Right atrium auricular region (tissue), 2 donors: ENCODE measurements at regions not wholly inside any gene's neighbourhood (a gene's known extent, or its start where the extent isn't known, plus 50 kb on each side); places are given as distances from the start of the nearest gene placed in this dataset.
"Not testable (repeated sequence)": the region's sequence is repeated elsewhere in the genome, so short reads cannot be mapped to it uniquely, and the experiment has no call there.

Experiments
- DNase-seq: peaks from one replicate; pipeline ENCODE4 v3.0.0-alpha.2; 2019; ENCODE audit warnings: low spot score
- H3K27ac ChIP-seq, 2 donors: fragments of 200-600 bp; sonication (generic); 1 replicate in 1 of 2; 2 replicates in 1 of 2; pipeline ENCODE4 v1.5.1; 2016 to 2019
- H3K27me3 ChIP-seq, 2 donors: fragments of 200-600 bp; sonication (generic); one replicate each; pipeline versions ENCODE4 v1.5.1 to v1.6.0; 2017 to 2019
- H3K36me3 ChIP-seq: fragments of 200-600 bp; sonication (generic); one replicate; pipeline ENCODE4 v1.5.1; 2016
- H3K4me1 ChIP-seq, 2 donors: fragments of 200-600 bp; sonication (generic); one replicate each; pipeline versions ENCODE4 v1.5.1 to v1.6.0; 2017 to 2019
- H3K4me3 ChIP-seq, 2 donors: fragments of 200-600 bp; sonication (generic); 1 replicate in 1 of 2; 2 replicates in 1 of 2; pipeline ENCODE4 v1.5.1; 2017 to 2019; ENCODE audit warnings: mild to moderate bottlenecking in 1 of 2, moderate library complexity in 1 of 2
- H3K9me3 ChIP-seq, 2 donors: fragments of 200-600 bp; sonication (generic); one replicate each; pipeline ENCODE4 v1.5.1; 2019
- CTCF ChIP-seq, 2 donors: fragments of 200-600 bp; sonication (generic); IDR thresholded peaks; one replicate each; pipeline ENCODE4 v1.5.1; 2019; ENCODE audit warnings: antibody characterized with exemption in 2 of 2

- H3K36me3 ChIP-seq: no peaks in the 10 kb centered on the region
- DNase-seq: no peak
- no peak overlapping the region for H3K27ac ChIP-seq
- no peaks in the 10 kb centered on the region for H3K27me3 ChIP-seq
- no peak for TF ChIP-seq CTCF (IDR thresholded peaks at IDR 0.05)
- no peak overlapping the region for H3K4me3 ChIP-seq
- peaks cover 0 to 21% of the 10 kb centered on the region in 2 donors for H3K9me3 ChIP-seq
- no peaks in the 10 kb centered on the region for H3K4me1 ChIP-seq
Observed at GRCh38 chr16:55021595-55022475, 91.2 kb downstream of the IRX5 start.

GRCh38 chr16:55027260-55027659, 96.6 kb downstream of the IRX5 start:
- peaks cover 0 to 14% of the 10 kb centered on the region in 2 donors for H3K9me3 ChIP-seq
- not testable (repeated sequence) for H3K4me3 ChIP-seq, H3K36me3 ChIP-seq, DNase-seq, H3K4me1 ChIP-seq, H3K27me3 ChIP-seq, H3K27ac ChIP-seq

GRCh38 chr16:55029509-55029908, 98.8 kb downstream of the IRX5 start:
- Histone ChIP-seq H3K36me3 (no peaks in the 10 kb centered on the region), H3K9me3 (peaks cover 0 to 14% of the 10 kb centered on the region in 2 donors), H3K4me1 (no peaks in the 10 kb centered on the region), H3K4me3 (no peak overlapping the region), H3K27me3 (no peaks in the 10 kb centered on the region), H3K27ac (no peak overlapping the region)
- DNase-seq: no peak
- TF ChIP-seq CTCF (IDR thresholded peaks at IDR 0.05): no peak

GRCh38 chr16:55030944-55031343, 100.3 kb downstream of the IRX5 start:
- no peak overlapping the region for H3K4me3 ChIP-seq
- H3K4me1 ChIP-seq: no peaks in the 10 kb centered on the region
- no peaks in the 10 kb centered on the region for H3K27me3 ChIP-seq
- H3K9me3 ChIP-seq: peaks cover 0 to 14% of the 10 kb centered on the region in 2 donors
- no peak for TF ChIP-seq CTCF (IDR thresholded peaks at IDR 0.05)
- DNase-seq: no peak
- no peaks in the 10 kb centered on the region for H3K36me3 ChIP-seq
- H3K27ac ChIP-seq: no peak overlapping the region

- TF ChIP-seq CTCF (IDR thresholded peaks at IDR 0.05): no peak
- no peak for DNase-seq
- Histone ChIP-seq H3K27ac (no peak overlapping the region), H3K4me1 (no peaks in the 10 kb centered on the region), H3K36me3 (no peaks in the 10 kb centered on the region), H3K4me3 (no peak overlapping the region), H3K9me3 (peaks cover 0 to 14% of the 10 kb centered on the region in 2 donors), H3K27me3 (no peaks in the 10 kb centered on the region)
Observed at GRCh38 chr16:55031481-55031880, 100.8 kb downstream of the IRX5 start.

- H3K27me3 ChIP-seq: no peaks in the 10 kb centered on the region
- no peak for DNase-seq
- H3K9me3 ChIP-seq: peaks cover 0 to 11% of the 10 kb centered on the region in 2 donors
- TF ChIP-seq CTCF (IDR thresholded peaks at IDR 0.05): no peak
- H3K4me1 ChIP-seq: no peaks in the 10 kb centered on the region
- H3K4me3 ChIP-seq: no peak overlapping the region
- no peak overlapping the region for H3K27ac ChIP-seq
- H3K36me3 ChIP-seq: no peaks in the 10 kb centered on the region
Observed at GRCh38 chr16:55033225-55034156, 102.8 kb downstream of the IRX5 start.
